NCI-H128 (cell line): ENCODE measurements at regions not wholly inside any gene's neighbourhood (a gene's known extent, or its start where the extent isn't known, plus 50 kb on each side); places are given as distances from the start of the nearest gene placed in this dataset.
"Not testable (repeated sequence)": the region's sequence is repeated elsewhere in the genome, so short reads cannot be mapped to it uniquely, and the experiment has no call there.

Source experiments
- DNase-seq: peaks from one replicate; lab custom pipeline; 2025; ENCODE audit not compliant: unreplicated experiment; lab: John Stamatoyannopoulos, UW

GRCh38 chr10:9416331-9416730 lies 1361.8 kb downstream of the GATA3 start:
- DNase-seq, result no peak

- no peak for DNase-seq
These were observed 1365.3 kb downstream of the GATA3 start for GRCh38 chr10:9419757-9420156.

GRCh38 chr10:9427209-9427608 lies 1372.7 kb downstream of the GATA3 start:
- no peak for DNase-seq

- no peak for DNase-seq
These were observed 1382.6 kb downstream of the GATA3 start for GRCh38 chr10:9437131-9437530.

GRCh38 chr10:9443758-9444157 lies 1389.3 kb downstream of the GATA3 start:
- DNase-seq, result no peak

- DNase-seq, result no peak
These were observed 1395.0 kb downstream of the GATA3 start for GRCh38 chr10:9449530-9449929.

GRCh38 chr10:9450801-9451200 lies 1396.3 kb downstream of the GATA3 start:
- DNase-seq, result no peak

GRCh38 chr10:9451211-9451773 lies 1396.8 kb downstream of the GATA3 start:
- no peak for DNase-seq

GRCh38 chr10:9452056-9452455 lies 1397.6 kb downstream of the GATA3 start:
- DNase-seq, result no peak

GRCh38 chr10:9453871-9454270 lies 1399.4 kb downstream of the GATA3 start:
- not testable (repeated sequence) for DNase-seq

GRCh38 chr10:9469663-9470205 lies 1415.2 kb downstream of the GATA3 start:
- DNase-seq, result no peak

- DNase-seq, result no peak
These were observed 1416.1 kb downstream of the GATA3 start for GRCh38 chr10:9470581-9470980.

GRCh38 chr10:9501944-9502343 lies 1447.5 kb downstream of the GATA3 start:
- no peak for DNase-seq

- DNase-seq, result no peak
These were observed 1449.7 kb downstream of the GATA3 start for GRCh38 chr10:9504227-9504626.

- DNase-seq, result no peak
These were observed 1451.1 kb downstream of the GATA3 start for GRCh38 chr10:9505546-9505945.

- DNase-seq, result no peak
These were observed 1454.1 kb downstream of the GATA3 start for GRCh38 chr10:9508606-9509005.

- DNase-seq, result no peak
These were observed 1456.1 kb downstream of the GATA3 start for GRCh38 chr10:9510626-9511025.

- DNase-seq, result no peak
These were observed 1461.4 kb downstream of the GATA3 start for GRCh38 chr10:9515922-9516321.

GRCh38 chr10:9535744-9536143 lies 1481.3 kb downstream of the GATA3 start:
- DNase-seq, result no peak

GRCh38 chr10:9545073-9545472 lies 1472.6 kb upstream of the CELF2 start:
- no peak for DNase-seq

- DNase-seq, result no peak
These were observed 1469.5 kb upstream of the CELF2 start for GRCh38 chr10:9547936-9548904.

GRCh38 chr10:9550810-9551209 lies 1466.9 kb upstream of the CELF2 start:
- DNase-seq, result no peak
